Kidney epithelial cell (primary cell): ENCODE measurements at regions not wholly inside any gene's neighbourhood (a gene's known extent, or its start where the extent isn't known, plus 50 kb on each side); places are given as distances from the start of the nearest gene placed in this dataset.

Source experiments
- DNase-seq: peaks from one replicate; pipeline ENCODE4 v3.0.0-alpha.2; 2010; ENCODE audit warnings: low read depth
- H3K27me3 ChIP-seq: 2 replicates; pipeline ENCODE4 v1.6.0; 2011; ENCODE audit warnings: low read length; ENCODE audit not compliant: control insufficient read depth, insufficient read depth
- H3K36me3 ChIP-seq: 2 replicates; pipeline ENCODE4 v1.5.1; 2011; ENCODE audit warnings: low read length; ENCODE audit not compliant: control insufficient read depth, insufficient read depth
- H3K4me3 ChIP-seq: 2 replicates; pipeline ENCODE4 v1.5.1; 2011; ENCODE audit warnings: low read depth, mild to moderate bottlenecking, control low read depth, low read length
- CTCF ChIP-seq: IDR thresholded peaks from 2 replicates; pipeline ENCODE4 v1.5.1; 2011; ENCODE audit warnings: mild to moderate bottlenecking, moderate library complexity, low read length, control low read depth, inconsistent platforms; ENCODE audit not compliant: insufficient read depth, poor library complexity, severe bottlenecking

- H3K4me3 ChIP-seq = no peak overlapping the region
- no peak for TF ChIP-seq CTCF
Observed at GRCh38 chr11:116187026-116187425, 585.8 kb downstream of the BUD13 start.

GRCh38 chr11:116185551-116185950 lies 587.2 kb downstream of the BUD13 start:
- Histone ChIP-seq H3K27me3 (no peaks in the 10 kb centered on the region), H3K4me3 (no peak overlapping the region), H3K36me3 (no peaks in the 10 kb centered on the region)
- no peak for TF ChIP-seq CTCF
- DNase-seq = no peak

More at GRCh38 chr11:116187026-116187425, 585.8 kb downstream of the BUD13 start:
- Histone ChIP-seq H3K36me3 (no peaks in the 10 kb centered on the region), H3K27me3 (no peaks in the 10 kb centered on the region)
- no peak for DNase-seq

- H3K27me3 ChIP-seq = no peaks in the 10 kb centered on the region
- no peak for TF ChIP-seq CTCF
- H3K4me3 ChIP-seq = no peak overlapping the region
- no peaks in the 10 kb centered on the region for H3K36me3 ChIP-seq
- no peak for DNase-seq
Observed at GRCh38 chr11:116184763-116185162, 588.0 kb downstream of the BUD13 start.

- DNase-seq = no peak
Observed at GRCh38 chr11:116182356-116182966, 590.3 kb downstream of the BUD13 start.

GRCh38 chr11:116180806-116181600 lies 591.8 kb downstream of the BUD13 start:
- DNase-seq = no peak
- no peak for TF ChIP-seq CTCF
- H3K27me3 ChIP-seq = no peaks in the 10 kb centered on the region
- H3K4me3 ChIP-seq = no peak overlapping the region
- H3K36me3 ChIP-seq = no peaks in the 10 kb centered on the region

More at GRCh38 chr11:116182356-116182966, 590.3 kb downstream of the BUD13 start:
- no peak for TF ChIP-seq CTCF
- Histone ChIP-seq H3K36me3 (no peaks in the 10 kb centered on the region), H3K27me3 (no peaks in the 10 kb centered on the region), H3K4me3 (no peak overlapping the region)
